Keratinocyte (primary cell): ENCODE measurements at regions not wholly inside any gene's neighbourhood (a gene's known extent, or its start where the extent isn't known, plus 50 kb on each side); places are given as distances from the start of the nearest gene placed in this dataset.

Experiments used
- DNase-seq: peaks from one replicate; pipeline ENCODE4 v3.0.0-alpha.2; 2011; ENCODE audit warnings: low read depth, missing footprints, low spot score
- FAIRE-seq: peaks from 2 replicates; lab custom pipeline; 2011; peaks lifted over from hg19 to GRCh38; lab: Jason Lieb, UNC
- H2AFZ ChIP-seq: 2 replicates; pipeline ENCODE4 v1.6.0; 2012; ENCODE audit warnings: low read length, control low read depth, inconsistent platforms; ENCODE audit not compliant: control insufficient read depth
- H3K27ac ChIP-seq: 2 replicates; pipeline ENCODE4 v1.5.1; 2011; ENCODE audit warnings: low read length; ENCODE audit not compliant: control insufficient read depth, insufficient read depth
- H3K27me3 ChIP-seq: 3 replicates; pipeline ENCODE4 v1.6.0; 2011; ENCODE audit warnings: low read length; ENCODE audit not compliant: control insufficient read depth, insufficient read depth; ENCODE audit errors: extremely low read depth
- H3K36me3 ChIP-seq, 2 experiments: 2 replicates in 1 of 2; 3 replicates in 1 of 2; pipeline ENCODE4 v1.5.1; 2011; ENCODE audit warnings: low read length in 2 of 2, mild to moderate bottlenecking in 1 of 2; ENCODE audit not compliant: control insufficient read depth in 2 of 2, insufficient read depth in 2 of 2; ENCODE audit errors: extremely low read depth in 1 of 2
- H3K4me1 ChIP-seq: 3 replicates; pipeline ENCODE4 v1.5.1; 2011; ENCODE audit warnings: low read length; ENCODE audit not compliant: control insufficient read depth, insufficient read depth; ENCODE audit errors: extremely low read depth
- H3K4me2 ChIP-seq: 3 replicates; pipeline ENCODE4 v1.6.0; 2011; ENCODE audit warnings: low read depth, low read length; ENCODE audit not compliant: control insufficient read depth, insufficient read depth; ENCODE audit errors: extremely low read depth
- H3K4me3 ChIP-seq, 3 experiments: fragments of 200-600 bp in 1 of 3; sonication (generic) in 1 of 3; 2 replicates in 2 of 3; 3 replicates in 1 of 3; pipeline ENCODE4 v1.5.1; 2011 to 2016; ENCODE audit warnings: low read length in 3 of 3, mild to moderate bottlenecking in 3 of 3, control low read depth in 2 of 3, inconsistent platforms in 1 of 3, low read depth in 1 of 3, mixed read lengths in 1 of 3, mixed run types in 1 of 3, moderate library complexity in 1 of 3; ENCODE audit not compliant: control insufficient read depth in 2 of 3, insufficient read depth in 2 of 3; ENCODE audit errors: extremely low read depth in 1 of 3
- H3K79me2 ChIP-seq: 2 replicates; pipeline ENCODE4 v1.6.0; 2012; ENCODE audit warnings: low read length; ENCODE audit not compliant: control insufficient read depth, insufficient read depth
- H3K9ac ChIP-seq: 3 replicates; pipeline ENCODE4 v1.6.0; 2011; ENCODE audit warnings: low read length; ENCODE audit not compliant: control insufficient read depth, insufficient read depth; ENCODE audit errors: extremely low read depth
- H3K9me1 ChIP-seq: 3 replicates; pipeline ENCODE4 v1.6.0; 2011; ENCODE audit warnings: low read length; ENCODE audit not compliant: control insufficient read depth, insufficient read depth; ENCODE audit errors: extremely low read depth
- H3K9me3 ChIP-seq: 2 replicates; pipeline ENCODE4 v1.5.1; 2012; ENCODE audit warnings: low read depth, low read length; ENCODE audit not compliant: control insufficient read depth
- H4K20me1 ChIP-seq: 3 replicates; pipeline ENCODE4 v1.6.0; 2011; ENCODE audit warnings: low read length; ENCODE audit not compliant: control insufficient read depth, insufficient read depth; ENCODE audit errors: extremely low read depth
- EZH2 ChIP-seq: IDR thresholded peaks from one replicate; pipeline ENCODE4 v1.6.1; 2012; ENCODE audit warnings: inconsistent platforms, mild to moderate bottlenecking, low read length, moderate library complexity
- dilution Hi-C: fragments of 300-500 bp; cut with MboI; formaldehyde crosslinking; loops from one replicate; pipeline ENCODE4 v1.7.0; 2020; ENCODE audit warnings: low sequenced_read_pairs; ENCODE audit not compliant: extremely low pct_ligation_motif_present
- TF ChIP-seq, protein P1 (sequence below), 3 experiments: IDR thresholded peaks in 1 of 3; conservative IDR thresholded peaks in 1 of 3; optimal IDR thresholded peaks in 1 of 3; 2 replicates in 2 of 3; 3 replicates in 1 of 3; pipeline versions ENCODE3 to v1.5.1; 2011; ENCODE audit warnings: low read length in 3 of 3, mild to moderate bottlenecking in 3 of 3, moderate library complexity in 2 of 3, control low read depth in 1 of 3, inconsistent platforms in 1 of 3; ENCODE audit not compliant: insufficient read depth in 2 of 3; ENCODE audit errors: extremely low read depth in 1 of 3

DNA sequence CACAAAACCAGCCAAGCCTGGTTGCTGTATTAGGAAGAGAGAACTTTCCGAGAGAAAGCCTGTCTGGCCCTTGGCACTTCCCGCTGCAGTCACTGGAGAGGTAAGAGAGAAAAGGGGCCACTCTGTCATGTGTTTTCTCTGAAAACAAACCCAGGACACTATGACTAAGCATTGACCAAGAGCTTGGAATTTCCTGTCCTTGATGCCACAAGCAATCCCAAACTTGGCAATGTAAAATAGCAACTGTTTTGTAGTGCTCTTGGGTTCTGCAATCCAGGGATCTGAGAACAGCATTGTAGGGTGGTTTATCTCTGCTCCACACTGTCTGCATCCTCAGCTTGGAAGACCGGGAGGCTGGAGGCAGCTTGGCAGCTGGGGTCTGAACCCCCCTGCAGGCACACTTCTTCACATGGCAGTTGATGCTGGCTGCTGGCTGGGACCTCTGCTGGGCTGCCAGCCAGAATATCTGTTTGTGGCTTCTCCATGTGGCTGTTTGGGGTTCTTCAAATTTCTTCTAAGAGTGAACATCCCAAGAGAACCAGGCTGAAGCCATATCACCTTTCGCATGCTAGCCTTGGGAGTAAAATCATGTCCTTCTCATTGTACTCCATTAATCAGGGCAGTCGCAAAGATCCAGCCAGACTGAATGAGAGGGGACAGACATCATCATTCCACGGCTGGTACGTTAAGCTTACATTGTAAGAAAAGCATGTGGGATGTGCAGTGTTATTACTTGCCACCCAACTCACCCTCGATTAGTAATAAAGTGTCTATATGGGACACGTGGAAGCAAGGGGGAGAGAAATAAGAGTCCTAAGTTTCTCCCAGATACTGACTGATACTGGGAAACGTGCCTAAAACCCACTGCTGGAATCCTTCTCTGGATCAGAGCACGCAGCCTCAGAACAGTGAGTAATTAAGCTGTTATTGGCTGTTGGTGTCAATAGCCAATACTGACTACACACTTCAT lies 537.4 kb upstream of the B3GAT1 start:
- Histone ChIP-seq H3K9ac (no peak overlapping the region), H3K36me3 (no peaks in the 10 kb centered on the region), H3K9me3 (peaks cover 2% of the 10 kb centered on the region), H3K4me3 (no peak overlapping the region), H3K4me1 (no peaks in the 10 kb centered on the region), H2AFZ (no peak overlapping the region), H3K9me1 (no peaks in the 10 kb centered on the region), H3K27ac (no peak overlapping the region), H3K4me2 (no peak overlapping the region), H3K27me3 (no peaks in the 10 kb centered on the region), H3K79me2 (no peaks in the 10 kb centered on the region), H4K20me1 (no peaks in the 10 kb centered on the region)
- dilution Hi-C loops: no loop called here
- DNase-seq (no peak), FAIRE-seq (no peak)
- TF ChIP-seq, protein P1, sequence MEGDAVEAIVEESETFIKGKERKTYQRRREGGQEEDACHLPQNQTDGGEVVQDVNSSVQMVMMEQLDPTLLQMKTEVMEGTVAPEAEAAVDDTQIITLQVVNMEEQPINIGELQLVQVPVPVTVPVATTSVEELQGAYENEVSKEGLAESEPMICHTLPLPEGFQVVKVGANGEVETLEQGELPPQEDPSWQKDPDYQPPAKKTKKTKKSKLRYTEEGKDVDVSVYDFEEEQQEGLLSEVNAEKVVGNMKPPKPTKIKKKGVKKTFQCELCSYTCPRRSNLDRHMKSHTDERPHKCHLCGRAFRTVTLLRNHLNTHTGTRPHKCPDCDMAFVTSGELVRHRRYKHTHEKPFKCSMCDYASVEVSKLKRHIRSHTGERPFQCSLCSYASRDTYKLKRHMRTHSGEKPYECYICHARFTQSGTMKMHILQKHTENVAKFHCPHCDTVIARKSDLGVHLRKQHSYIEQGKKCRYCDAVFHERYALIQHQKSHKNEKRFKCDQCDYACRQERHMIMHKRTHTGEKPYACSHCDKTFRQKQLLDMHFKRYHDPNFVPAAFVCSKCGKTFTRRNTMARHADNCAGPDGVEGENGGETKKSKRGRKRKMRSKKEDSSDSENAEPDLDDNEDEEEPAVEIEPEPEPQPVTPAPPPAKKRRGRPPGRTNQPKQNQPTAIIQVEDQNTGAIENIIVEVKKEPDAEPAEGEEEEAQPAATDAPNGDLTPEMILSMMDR (optimal IDR thresholded peaks at IDR 0.05 in 1 of 3, IDR thresholded peaks at IDR 0.05 in 1 of 3, conservative IDR thresholded peaks at IDR 0.05 in 1 of 3; ENCODE audit: extremely low read depth in 1 of 3, insufficient read depth in 2 of 3, low read length in 3 of 3): no peak

DNA sequence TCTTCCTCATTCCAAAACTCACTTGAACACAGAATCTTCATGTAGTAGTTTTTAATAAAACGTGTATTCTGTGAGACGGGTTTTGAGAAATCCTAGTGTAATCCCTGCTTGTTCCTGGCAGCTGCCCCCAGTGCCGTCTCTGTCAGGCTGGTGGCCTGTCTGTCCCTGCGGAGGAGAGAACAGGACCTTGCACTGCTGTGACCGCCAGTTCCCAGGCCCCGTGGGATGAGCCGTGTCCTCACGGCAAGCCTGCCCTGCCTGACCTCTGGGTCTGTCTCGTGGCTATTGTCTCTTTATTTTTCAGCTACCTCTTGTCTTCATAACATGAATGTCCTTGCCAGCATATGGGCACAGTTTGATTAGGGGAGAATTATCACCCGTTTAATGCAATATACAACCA lies 535.5 kb upstream of the B3GAT1 start:
- TF ChIP-seq, protein P1 (optimal IDR thresholded peaks at IDR 0.05 in 1 of 3, IDR thresholded peaks at IDR 0.05 in 1 of 3, conservative IDR thresholded peaks at IDR 0.05 in 1 of 3; ENCODE audit: extremely low read depth in 1 of 3, insufficient read depth in 2 of 3, low read length in 3 of 3): no peak
- TF ChIP-seq EZH2: no peak
- H3K27me3 ChIP-seq: no peaks in the 10 kb centered on the region
- H3K4me1 ChIP-seq: no peaks in the 10 kb centered on the region
- H3K9me3 ChIP-seq: peaks cover 2% of the 10 kb centered on the region
- H2AFZ ChIP-seq: no peak overlapping the region
- no peak overlapping the region for H3K4me2 ChIP-seq
- H3K36me3 ChIP-seq: no peaks in the 10 kb centered on the region
- dilution Hi-C loops: no loop called here
- H3K79me2 ChIP-seq: no peaks in the 10 kb centered on the region
- H3K27ac ChIP-seq: no peak overlapping the region
- no peak for FAIRE-seq
- no peaks in the 10 kb centered on the region for H4K20me1 ChIP-seq
- DNase-seq: no peak
- no peak overlapping the region for H3K9ac ChIP-seq
- no peaks in the 10 kb centered on the region for H3K9me1 ChIP-seq
- H3K4me3 ChIP-seq: no peak overlapping the region
